RWPE1 (cell line): ENCODE measurements at regions not wholly inside any gene's neighbourhood (a gene's known extent, or its start where the extent isn't known, plus 50 kb on each side); places are given as distances from the start of the nearest gene placed in this dataset.
"Not testable (repeated sequence)": the region's sequence is repeated elsewhere in the genome, so short reads cannot be mapped to it uniquely, and the experiment has no call there.

Experiments used
- CTCF ChIA-PET: fragments of 350-600 bp; sonication (Branson Sonifier 250); formaldehyde crosslinking; extraction: SDS; loops from one replicate; lab custom pipeline; 2021; lab: Yijun Ruan, JAX
- POLR2A ChIA-PET: fragments of 400-600 bp; formaldehyde crosslinking; extraction: SDS; loops from one replicate; lab custom pipeline; 2020; ENCODE audit warnings: antibody characterized with exemption; ENCODE audit not compliant: low non-redundant PET; lab: Yijun Ruan, JAX
- DNase-seq: peaks from one replicate; pipeline ENCODE4 v3.0.0; 2012; ENCODE audit warnings: low spot score
- H3K27ac ChIP-seq: fragments of 450-650 bp; 2 replicates; pipeline ENCODE4 v1.5.1; 2017
- TF ChIP-seq, protein P1 (sequence below): fragments of 450-650 bp; conservative IDR thresholded peaks from 2 replicates; pipeline ENCODE4 v1.5.1; 2017; ENCODE audit warnings: low read depth, mild to moderate bottlenecking

DNA sequence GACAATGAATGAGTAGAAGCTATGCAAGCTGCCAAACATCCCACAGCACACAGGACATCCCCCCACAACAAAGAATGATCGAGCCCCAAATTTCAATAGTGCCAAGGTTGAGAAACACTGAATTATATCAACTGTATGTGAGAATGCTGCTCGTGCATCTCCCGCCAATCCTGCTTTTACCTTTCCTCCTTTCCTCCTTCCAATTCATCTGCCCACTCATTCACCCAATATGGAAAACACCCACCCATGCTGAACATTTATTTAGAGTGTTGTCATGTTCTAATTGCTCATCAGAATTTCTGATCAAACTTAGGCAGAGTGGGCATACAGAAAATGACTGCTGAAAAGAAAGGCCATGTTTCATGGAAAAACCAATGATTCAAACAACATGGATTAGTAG, 183.0 kb downstream of the TMEM114 start:
- ChIA-PET CTCF (no interaction called here), POLR2A (no interaction called here)
- DNase-seq = no peak
- TF ChIP-seq, protein P1, sequence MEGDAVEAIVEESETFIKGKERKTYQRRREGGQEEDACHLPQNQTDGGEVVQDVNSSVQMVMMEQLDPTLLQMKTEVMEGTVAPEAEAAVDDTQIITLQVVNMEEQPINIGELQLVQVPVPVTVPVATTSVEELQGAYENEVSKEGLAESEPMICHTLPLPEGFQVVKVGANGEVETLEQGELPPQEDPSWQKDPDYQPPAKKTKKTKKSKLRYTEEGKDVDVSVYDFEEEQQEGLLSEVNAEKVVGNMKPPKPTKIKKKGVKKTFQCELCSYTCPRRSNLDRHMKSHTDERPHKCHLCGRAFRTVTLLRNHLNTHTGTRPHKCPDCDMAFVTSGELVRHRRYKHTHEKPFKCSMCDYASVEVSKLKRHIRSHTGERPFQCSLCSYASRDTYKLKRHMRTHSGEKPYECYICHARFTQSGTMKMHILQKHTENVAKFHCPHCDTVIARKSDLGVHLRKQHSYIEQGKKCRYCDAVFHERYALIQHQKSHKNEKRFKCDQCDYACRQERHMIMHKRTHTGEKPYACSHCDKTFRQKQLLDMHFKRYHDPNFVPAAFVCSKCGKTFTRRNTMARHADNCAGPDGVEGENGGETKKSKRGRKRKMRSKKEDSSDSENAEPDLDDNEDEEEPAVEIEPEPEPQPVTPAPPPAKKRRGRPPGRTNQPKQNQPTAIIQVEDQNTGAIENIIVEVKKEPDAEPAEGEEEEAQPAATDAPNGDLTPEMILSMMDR = no peak
- no peak overlapping the region for H3K27ac ChIP-seq

DNA sequence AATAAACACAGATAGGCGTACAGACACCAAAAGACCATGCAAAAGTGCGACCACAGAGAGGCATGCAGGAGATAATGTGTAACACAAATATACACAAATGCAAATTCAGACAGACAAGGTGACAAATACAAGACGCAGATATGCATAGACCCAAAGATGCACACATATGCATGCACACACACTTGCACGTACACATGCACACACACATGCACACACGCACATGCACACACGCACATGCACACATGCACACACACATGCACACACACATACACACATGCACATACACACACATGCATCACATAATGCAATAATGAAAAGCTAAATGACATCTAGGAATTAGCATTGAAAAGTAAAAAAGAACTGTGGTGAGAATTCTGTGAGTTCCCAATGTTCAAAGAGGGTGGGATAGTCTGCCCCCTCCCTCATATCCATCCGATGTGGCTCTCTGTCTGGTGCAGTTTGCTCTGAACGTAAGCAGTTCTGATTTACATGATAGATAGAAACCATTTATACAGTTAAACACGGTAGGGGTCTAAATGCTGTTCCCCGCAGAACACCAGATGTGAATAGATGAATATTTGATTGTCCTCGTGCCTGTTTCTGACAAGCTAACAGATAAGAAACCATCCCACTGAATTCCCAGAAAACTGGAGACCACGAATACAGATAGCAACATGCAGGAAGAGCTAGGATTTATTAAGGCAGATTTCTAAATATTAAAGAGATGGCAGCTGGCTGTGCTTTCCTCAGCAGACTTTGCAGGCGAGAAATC, 186.1 kb downstream of the TMEM114 start:
- ChIA-PET CTCF (interaction anchor here (0.6 kb wide), 1 partner anchor 155 kb away, joined by 8 read pairs; no protein-coding TSS in a partner anchor), POLR2A (no interaction called here)
- no peak for DNase-seq
- TF ChIP-seq, protein P1 = no peak
- H3K27ac ChIP-seq = no peak overlapping the region

DNA sequence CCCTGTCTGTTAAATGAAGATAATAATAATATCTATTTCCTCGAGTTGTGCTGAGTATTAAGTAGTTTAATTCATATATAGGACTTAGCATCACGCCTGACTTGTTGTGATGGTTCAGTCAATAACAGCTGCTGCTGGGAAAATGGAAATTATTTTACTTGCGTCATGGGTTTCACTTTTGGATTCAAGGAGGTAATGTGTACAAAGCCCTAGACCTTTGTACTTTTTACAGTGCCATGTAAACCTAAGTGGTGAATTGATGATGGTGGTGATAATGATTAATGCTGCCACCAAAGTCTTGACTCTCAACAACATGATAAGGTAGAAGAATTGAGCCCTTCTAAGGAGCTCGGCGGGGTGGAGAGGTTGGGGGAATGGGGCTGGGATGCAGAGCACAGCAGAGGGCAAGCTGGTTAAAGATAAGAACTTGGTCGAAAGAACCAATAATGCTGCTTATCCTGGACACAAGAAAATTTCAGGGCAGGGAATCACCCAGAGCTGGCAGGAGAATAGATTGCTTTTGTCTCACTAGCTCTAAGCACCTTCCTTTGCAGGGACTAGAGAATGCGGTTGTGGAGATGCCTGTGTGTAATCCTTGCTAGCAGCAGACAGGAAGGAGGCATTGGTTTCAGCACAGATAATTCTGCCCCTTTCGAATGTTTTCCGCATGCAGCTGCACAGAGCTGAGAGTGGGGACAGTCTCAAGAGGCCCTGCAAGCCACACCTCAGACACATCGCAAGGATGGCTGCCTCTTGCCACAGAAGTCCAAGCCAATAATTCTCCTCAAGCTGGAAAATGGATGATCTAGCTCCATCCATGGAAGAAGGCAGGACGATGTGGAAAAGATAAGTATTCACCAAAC, 187.1 kb downstream of the TMEM114 start:
- POLR2A ChIA-PET = no interaction called here
- DNase-seq = no peak
- TF ChIP-seq, protein P1 = no peak
- CTCF ChIA-PET = interaction anchor here (0.6 kb wide), 1 partner anchor 1099 kb away, joined by 3 read pairs; no protein-coding TSS in a partner anchor
- H3K27ac ChIP-seq = no peak overlapping the region

DNA sequence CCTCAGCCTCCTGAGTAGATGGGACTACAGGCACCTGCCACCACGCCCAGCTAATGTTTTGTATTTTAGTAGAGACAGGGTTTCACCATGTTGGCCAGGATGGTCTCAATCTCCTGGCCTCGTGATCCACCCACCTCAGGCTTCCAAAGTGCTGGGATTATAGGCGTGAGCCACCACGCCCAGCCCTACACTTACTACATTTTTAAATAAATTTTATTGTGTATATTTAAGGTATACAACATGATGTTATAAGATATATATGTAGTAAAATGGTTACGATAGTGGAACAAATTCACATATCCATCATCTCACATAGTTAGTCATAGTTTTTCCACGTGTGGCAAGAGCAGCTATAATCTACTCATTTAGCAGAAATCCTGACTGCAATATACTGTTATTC, 189.6 kb downstream of the TMEM114 start:
- H3K27ac ChIP-seq, CTCF ChIA-PET, DNase-seq, POLR2A ChIA-PET: not testable (repeated sequence)

- ChIA-PET POLR2A (no interaction called here), CTCF (no interaction called here)
- H3K27ac ChIP-seq = no peak overlapping the region
- no peak for DNase-seq
- TF ChIP-seq, protein P1 = no peak
These were observed 191.8 kb downstream of the TMEM114 start for GRCh38 chr16:8398548-8398947.

GRCh38 chr16:8397223-8397622, 193.1 kb downstream of the TMEM114 start:
- TF ChIP-seq, protein P1 = no peak
- ChIA-PET CTCF (no interaction called here), POLR2A (no interaction called here)
- no peak for DNase-seq
- no peak overlapping the region for H3K27ac ChIP-seq
